ENCODE measurements at regions not wholly inside any gene's neighbourhood (a gene's known extent, or its start where the extent isn't known, plus 50 kb on each side); places are given as distances from the start of the nearest gene placed in this dataset.

GRCh38 chr7:47659664-47660462 is 78.0 kb upstream of the TNS3 start:
- no peak for TF ChIP-seq POLR2A (IDR thresholded peaks at IDR 0.05; ENCODE audit: low read depth, low read length)
- TF ChIP-seq CTCF (conservative IDR thresholded peaks at IDR 0.05; ENCODE audit: low read depth, low read length) = no peak
- TF ChIP-seq BHLHE40 (IDR thresholded peaks at IDR 0.05; ENCODE audit: low read depth, low read length) = no peak
- TF ChIP-seq MAFK (IDR thresholded peaks at IDR 0.05; ENCODE audit: low read depth, low read length) = no peak
- TF ChIP-seq RCOR1 (IDR thresholded peaks at IDR 0.05; ENCODE audit: insufficient replicate concordance, low read length) = no peak
- no peak for TF ChIP-seq RFX5 (IDR thresholded peaks at IDR 0.05; ENCODE audit: low read depth, low read length)
- TF ChIP-seq CEBPB (IDR thresholded peaks at IDR 0.05; ENCODE audit: low read depth, low read length) = no peak
